Vagina (tissue), 2 donors: ENCODE measurements at regions not wholly inside any gene's neighbourhood (a gene's known extent, or its start where the extent isn't known, plus 50 kb on each side); places are given as distances from the start of the nearest gene placed in this dataset.

Experiments
- DNase-seq, 2 donors: peaks; one replicate each; pipeline ENCODE4 v3.0.0-alpha.2; 2017; ENCODE audit errors: extremely low spot score in 2 of 2
- H3K27ac ChIP-seq: fragments of 200-600 bp; sonication (generic); one replicate; pipeline ENCODE4 v1.5.1; 2019
- H3K27me3 ChIP-seq: fragments of 200-600 bp; sonication (generic); one replicate; pipeline ENCODE4 v1.5.1; 2019
- H3K36me3 ChIP-seq, 2 donors: fragments of 200-600 bp; sonication (generic); one replicate each; pipeline ENCODE4 v1.5.1; 2017 to 2019
- H3K4me1 ChIP-seq: fragments of 200-600 bp; sonication (generic); one replicate; pipeline ENCODE4 v1.5.1; 2019
- H3K4me3 ChIP-seq, 2 donors: fragments of 200-600 bp; sonication (generic); 1 replicate in 1 of 2; 2 replicates in 1 of 2; pipeline ENCODE4 v1.5.1; 2016 to 2019
- H3K9me3 ChIP-seq: fragments of 200-600 bp; sonication (generic); one replicate; pipeline ENCODE4 v1.5.1; 2019
- POLR2A ChIP-seq, 2 donors: fragments of 450-650 bp; IDR thresholded peaks; one replicate each; pipeline ENCODE4 v1.6.1; 2017; ENCODE audit warnings: antibody characterized with exemption in 2 of 2, mild to moderate bottlenecking in 2 of 2, moderate library complexity in 2 of 2
- POLR2AphosphoS5 ChIP-seq, 2 donors: sonication (generic); formaldehyde crosslinking; IDR thresholded peaks; one replicate each; pipeline ENCODE4 v1.9.0; 2017; ENCODE audit warnings: antibody characterized with exemption in 2 of 2, mild to moderate bottlenecking in 2 of 2, low read depth in 1 of 2; ENCODE audit not compliant: insufficient read depth in 1 of 2
- intact Hi-C: fragments of 100-400 bp; cut with DNase I; formaldehyde crosslinking; loops from one replicate; pipeline ENCODE4 v1.15.1; 2023
- TF ChIP-seq, protein P1 (sequence below), 3 experiments: fragments of 450-650 bp in 2 of 3; fragments of 200-600 bp in 1 of 3; sonication (generic) in 1 of 3; IDR thresholded peaks; one replicate each; pipeline ENCODE4 v1.5.1; 2017 to 2019; ENCODE audit warnings: antibody characterized with exemption in 3 of 3, mild to moderate bottlenecking in 2 of 3, moderate library complexity in 2 of 3

DNA sequence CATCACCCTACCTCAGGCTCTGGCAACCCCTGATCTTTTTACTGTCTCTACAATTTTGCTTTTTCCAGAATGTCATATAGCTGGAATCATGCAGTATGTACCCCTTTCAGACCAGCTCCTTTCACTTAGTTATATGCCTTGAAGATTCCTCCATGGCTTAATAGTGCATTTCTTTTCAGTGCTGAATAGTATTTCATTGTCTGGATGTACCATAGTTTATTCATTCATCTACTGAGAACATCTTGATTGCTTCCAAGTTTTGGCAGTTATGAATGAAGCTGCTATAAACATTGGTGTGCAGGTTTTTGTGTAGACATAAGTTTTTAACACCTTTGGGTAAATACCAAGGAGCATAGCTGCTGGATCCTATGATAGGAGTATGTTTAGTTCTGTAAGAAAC lies 50.8 kb upstream of the ANP32A start:
- H3K27ac ChIP-seq = no peak overlapping the region
- TF ChIP-seq POLR2A (IDR thresholded peaks at IDR 0.05) (no peak), POLR2AphosphoS5 (IDR thresholded peaks at IDR 0.05; ENCODE audit: insufficient read depth in 1 of 2, low read depth in 1 of 2) (no peak)
- TF ChIP-seq, protein P1, sequence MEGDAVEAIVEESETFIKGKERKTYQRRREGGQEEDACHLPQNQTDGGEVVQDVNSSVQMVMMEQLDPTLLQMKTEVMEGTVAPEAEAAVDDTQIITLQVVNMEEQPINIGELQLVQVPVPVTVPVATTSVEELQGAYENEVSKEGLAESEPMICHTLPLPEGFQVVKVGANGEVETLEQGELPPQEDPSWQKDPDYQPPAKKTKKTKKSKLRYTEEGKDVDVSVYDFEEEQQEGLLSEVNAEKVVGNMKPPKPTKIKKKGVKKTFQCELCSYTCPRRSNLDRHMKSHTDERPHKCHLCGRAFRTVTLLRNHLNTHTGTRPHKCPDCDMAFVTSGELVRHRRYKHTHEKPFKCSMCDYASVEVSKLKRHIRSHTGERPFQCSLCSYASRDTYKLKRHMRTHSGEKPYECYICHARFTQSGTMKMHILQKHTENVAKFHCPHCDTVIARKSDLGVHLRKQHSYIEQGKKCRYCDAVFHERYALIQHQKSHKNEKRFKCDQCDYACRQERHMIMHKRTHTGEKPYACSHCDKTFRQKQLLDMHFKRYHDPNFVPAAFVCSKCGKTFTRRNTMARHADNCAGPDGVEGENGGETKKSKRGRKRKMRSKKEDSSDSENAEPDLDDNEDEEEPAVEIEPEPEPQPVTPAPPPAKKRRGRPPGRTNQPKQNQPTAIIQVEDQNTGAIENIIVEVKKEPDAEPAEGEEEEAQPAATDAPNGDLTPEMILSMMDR (IDR thresholded peaks at IDR 0.05) = no peak
- no peaks in the 10 kb centered on the region for H3K27me3 ChIP-seq
- DNase-seq = no peak
- no peaks in the 10 kb centered on the region for H3K9me3 ChIP-seq
- H3K4me3 ChIP-seq = no peak overlapping the region
- intact Hi-C loops = loop anchor here (10.0 kb wide), 1 partner anchor 47 kb away; the partner anchor contains the start of gene ANP32A
- H3K36me3 ChIP-seq = no peaks in the 10 kb centered on the region
- H3K4me1 ChIP-seq = no peaks in the 10 kb centered on the region

DNA sequence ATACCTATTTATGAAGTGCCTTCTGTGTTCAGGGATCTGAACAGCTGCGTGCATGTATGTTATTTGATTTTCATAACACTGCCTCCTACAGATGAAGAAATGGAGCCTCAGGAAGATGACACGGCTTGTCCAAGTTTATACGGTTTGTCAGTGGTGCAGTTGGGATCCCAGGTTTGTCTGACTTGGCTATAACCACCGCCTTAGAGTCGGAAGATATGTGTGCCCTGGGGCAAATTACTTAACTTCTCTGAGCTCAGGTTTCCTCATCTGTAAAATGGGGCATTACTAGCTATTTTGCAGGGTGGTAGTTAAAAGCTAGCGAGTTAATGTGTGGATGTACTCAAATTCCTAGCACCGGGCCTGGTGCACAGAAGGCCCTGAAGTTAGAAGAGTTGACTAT lies 54.1 kb upstream of the ANP32A start:
- no peak for DNase-seq

DNA sequence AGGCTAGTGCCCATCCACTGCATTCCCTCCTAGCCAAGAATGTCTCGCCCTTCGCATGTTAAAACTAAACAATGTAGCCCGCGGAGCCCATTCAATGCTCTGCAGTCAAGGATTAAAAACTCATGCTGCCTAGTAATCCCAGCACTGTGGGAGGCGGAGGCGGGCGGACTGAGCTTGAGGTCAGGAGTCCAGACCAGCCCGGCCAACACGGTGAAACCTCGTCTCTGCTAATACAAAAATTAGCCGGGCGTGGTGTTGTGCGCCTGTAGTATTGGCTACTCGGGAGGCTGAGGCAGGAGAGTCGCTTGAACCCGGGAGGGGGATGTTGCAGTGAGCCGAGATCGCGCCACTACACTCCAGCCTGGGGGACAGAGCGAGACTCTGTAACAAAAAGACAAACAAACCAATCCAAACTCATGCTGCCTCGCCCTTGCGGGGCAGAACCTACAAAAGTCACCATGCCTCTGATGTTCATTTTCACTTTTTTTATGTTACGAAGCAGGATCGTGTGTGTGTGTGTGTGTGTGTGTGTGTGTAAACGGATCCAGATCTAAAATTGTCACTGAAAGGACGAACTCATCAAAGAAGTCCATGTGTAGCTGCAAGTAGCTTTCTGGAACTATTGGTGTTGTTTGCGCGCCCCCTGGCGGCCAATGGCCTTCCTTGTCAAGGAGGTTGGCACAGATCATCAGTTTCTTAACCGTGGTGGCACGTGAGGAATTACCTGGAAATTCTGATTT lies 54.8 kb upstream of the SPESP1 start:
- no peak for DNase-seq
- Histone ChIP-seq H3K9me3 (no peaks in the 10 kb centered on the region), H3K36me3 (no peaks in the 10 kb centered on the region), H3K27ac (no peak overlapping the region), H3K27me3 (no peaks in the 10 kb centered on the region), H3K4me3 (peak overlapping the region; percentile 22 to 40), H3K4me1 (no peaks in the 10 kb centered on the region)
- TF ChIP-seq, protein P1 (IDR thresholded peaks at IDR 0.05) = peak; percentile 90 to 96 (median 94)
- TF ChIP-seq POLR2A (IDR thresholded peaks at IDR 0.05) (no peak), POLR2AphosphoS5 (IDR thresholded peaks at IDR 0.05; ENCODE audit: insufficient read depth in 1 of 2, low read depth in 1 of 2) (peak in 1 of 2 donors; percentile 53)
- intact Hi-C loops = loop anchor here (5.0 to 10.0 kb wide), 3 partner anchors 51 to 328 kb away; partner anchors contain the start of gene ANP32A

More for the DNA sequence above, 54.1 kb upstream of the ANP32A start:
- H3K4me1 ChIP-seq = no peaks in the 10 kb centered on the region
- no peak overlapping the region for H3K4me3 ChIP-seq
- intact Hi-C loops = loop anchor here (5.0 to 10.0 kb wide), 3 partner anchors 50 to 327 kb away; partner anchors contain the start of gene ANP32A
- H3K9me3 ChIP-seq = no peaks in the 10 kb centered on the region
- H3K36me3 ChIP-seq = no peaks in the 10 kb centered on the region
- H3K27me3 ChIP-seq = no peaks in the 10 kb centered on the region
- no peak overlapping the region for H3K27ac ChIP-seq
- TF ChIP-seq POLR2AphosphoS5 (IDR thresholded peaks at IDR 0.05; ENCODE audit: insufficient read depth in 1 of 2, low read depth in 1 of 2) (no peak), POLR2A (IDR thresholded peaks at IDR 0.05) (no peak)
- TF ChIP-seq, protein P1 (IDR thresholded peaks at IDR 0.05) = no peak

DNA sequence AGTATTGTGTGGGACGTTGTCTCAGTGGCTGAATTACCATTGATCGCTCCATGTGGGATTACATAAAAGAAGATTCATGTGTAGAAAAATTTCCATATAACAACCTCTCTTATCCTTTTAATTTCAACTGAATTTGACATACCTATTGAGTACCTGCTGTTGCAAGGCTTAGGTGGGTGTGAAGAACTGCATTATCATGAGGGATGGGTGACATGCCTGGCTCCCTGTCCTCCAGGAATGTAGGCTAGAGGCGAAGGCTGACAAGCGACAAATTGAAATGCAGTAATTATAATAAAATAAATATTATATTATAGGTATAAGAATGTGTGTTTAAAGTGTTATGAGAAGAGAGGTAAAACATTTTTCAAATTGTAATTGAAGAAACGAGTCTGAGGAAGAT lies 52.7 kb upstream of the SPESP1 start:
- intact Hi-C loops = loop anchor here (5.0 to 10.0 kb wide), 3 partner anchors 53 to 330 kb away; partner anchors contain the start of gene ANP32A
- H3K4me1 ChIP-seq = no peaks in the 10 kb centered on the region
- TF ChIP-seq, protein P1 (IDR thresholded peaks at IDR 0.05) = no peak
- no peak for TF ChIP-seq POLR2A (IDR thresholded peaks at IDR 0.05)
- TF ChIP-seq POLR2AphosphoS5 (IDR thresholded peaks at IDR 0.05; ENCODE audit: insufficient read depth in 1 of 2, low read depth in 1 of 2) = no peak
- H3K36me3 ChIP-seq = no peaks in the 10 kb centered on the region
- no peaks in the 10 kb centered on the region for H3K9me3 ChIP-seq
- no peaks in the 10 kb centered on the region for H3K27me3 ChIP-seq
- H3K27ac ChIP-seq = no peak overlapping the region
- no peak overlapping the region for H3K4me3 ChIP-seq
- DNase-seq = no peak

DNA sequence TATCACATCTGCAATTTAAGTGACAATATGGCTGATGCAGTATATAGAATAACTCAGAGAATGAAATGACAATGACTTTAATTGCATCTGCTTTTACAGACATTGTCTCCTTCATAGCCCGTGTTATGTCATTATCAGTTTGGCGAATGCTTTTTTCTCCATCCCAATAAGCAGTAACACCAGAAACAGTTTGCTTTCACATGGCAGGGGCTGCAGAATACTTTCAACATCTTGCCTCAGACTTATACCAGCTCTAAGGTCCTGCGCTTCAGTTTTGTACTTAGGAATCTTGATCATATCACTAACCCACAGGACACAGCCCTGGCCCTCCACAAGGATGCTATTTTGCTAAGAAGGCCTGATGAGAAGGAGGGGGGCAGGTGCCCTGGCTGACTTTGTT lies 49.9 kb upstream of the SPESP1 start:
- Histone ChIP-seq H3K27ac (no peak overlapping the region), H3K36me3 (no peaks in the 10 kb centered on the region), H3K4me1 (peaks cover 5% of the 10 kb centered on the region), H3K27me3 (no peaks in the 10 kb centered on the region), H3K4me3 (no peak overlapping the region), H3K9me3 (no peaks in the 10 kb centered on the region)
- TF ChIP-seq, protein P1 (IDR thresholded peaks at IDR 0.05) = no peak
- TF ChIP-seq POLR2AphosphoS5 (IDR thresholded peaks at IDR 0.05; ENCODE audit: insufficient read depth in 1 of 2, low read depth in 1 of 2) (no peak), POLR2A (IDR thresholded peaks at IDR 0.05) (no peak)
- DNase-seq = no peak
- intact Hi-C loops = no loop called here
